ENCODE measurements at regions not wholly inside any gene's neighbourhood (a gene's known extent, or its start where the extent isn't known, plus 50 kb on each side); places are given as distances from the start of the nearest gene placed in this dataset.

DNA sequence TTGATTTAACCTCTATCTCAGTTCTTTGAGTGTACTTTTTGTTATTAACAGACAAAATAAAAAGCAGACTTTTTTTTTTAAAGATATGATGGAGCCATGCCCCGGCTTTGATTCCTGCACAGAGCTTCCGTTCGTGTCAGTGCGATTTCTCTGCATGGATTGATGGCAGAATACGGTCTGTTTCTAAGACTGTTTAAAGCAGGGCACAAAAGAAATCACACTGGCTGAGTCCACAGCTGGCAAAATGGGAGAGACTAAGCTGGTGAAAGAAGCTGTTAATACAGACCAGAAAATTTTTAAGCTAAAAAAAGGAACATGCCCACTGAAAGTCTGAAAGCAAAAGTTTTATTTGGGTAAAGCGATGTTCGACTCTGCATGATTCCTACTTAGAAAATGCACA lies 501.4 kb upstream of the WWC1 start:
- DNase-seq (ENCODE audit: low read depth) = no peak

DNA sequence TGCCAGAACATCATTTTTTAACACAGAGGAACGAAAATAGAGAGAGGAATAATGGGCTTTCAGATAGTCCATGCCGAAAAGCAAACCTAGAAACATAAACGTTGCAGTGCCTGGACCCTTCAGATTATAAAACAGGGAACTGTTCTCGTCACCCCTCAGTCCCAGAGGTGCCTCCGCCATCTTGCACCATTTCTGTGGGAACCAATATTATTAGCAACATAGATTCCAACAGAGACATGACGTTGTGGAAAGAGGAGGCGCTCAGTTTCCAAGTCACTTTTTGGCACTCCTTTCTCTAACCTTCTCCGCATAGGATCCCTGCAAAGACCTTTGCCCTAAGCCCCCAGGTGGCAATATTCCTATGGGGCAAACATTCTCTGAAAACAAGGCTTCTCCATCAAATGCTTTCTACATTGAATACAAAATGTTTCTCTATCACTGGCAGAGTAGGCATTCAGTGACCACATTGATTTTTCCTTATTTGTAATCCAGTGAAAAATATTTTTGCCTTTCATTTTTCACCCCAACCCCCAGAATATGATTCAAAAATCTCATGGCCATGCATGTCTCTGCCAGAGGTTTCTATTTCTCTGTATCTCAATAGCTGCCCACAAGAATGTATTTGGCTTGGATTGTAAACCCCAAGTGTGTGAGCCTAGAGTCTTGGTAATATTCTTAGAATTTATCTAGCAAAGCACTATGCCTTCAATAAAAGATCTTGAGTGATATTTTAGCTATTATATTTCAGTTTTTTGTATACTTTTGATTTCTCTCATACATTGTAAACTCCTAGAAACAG lies 500.8 kb upstream of the WWC1 start:
- DNase-seq (ENCODE audit: low read depth) = no peak

DNA sequence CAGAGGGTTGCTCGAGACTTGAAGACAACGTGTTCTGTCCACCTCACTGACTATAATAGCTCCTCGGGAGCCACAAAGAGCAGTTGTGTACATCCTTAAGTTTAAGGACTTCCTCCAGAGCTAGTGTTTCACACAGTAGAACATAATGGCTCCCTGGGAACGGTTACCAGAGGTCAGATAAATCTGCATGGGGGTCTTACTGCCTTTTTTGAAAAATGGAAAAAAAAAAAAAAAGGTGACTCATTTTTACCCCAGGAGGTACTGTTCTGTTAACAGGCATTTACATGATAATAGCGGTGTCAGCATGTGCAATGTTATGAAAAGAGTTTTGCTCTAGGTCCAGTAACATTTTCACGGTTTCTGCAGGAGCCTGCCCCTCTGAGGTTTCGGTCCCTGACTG lies 498.9 kb upstream of the WWC1 start:
- DNase-seq (ENCODE audit: low read depth) = no peak

DNA sequence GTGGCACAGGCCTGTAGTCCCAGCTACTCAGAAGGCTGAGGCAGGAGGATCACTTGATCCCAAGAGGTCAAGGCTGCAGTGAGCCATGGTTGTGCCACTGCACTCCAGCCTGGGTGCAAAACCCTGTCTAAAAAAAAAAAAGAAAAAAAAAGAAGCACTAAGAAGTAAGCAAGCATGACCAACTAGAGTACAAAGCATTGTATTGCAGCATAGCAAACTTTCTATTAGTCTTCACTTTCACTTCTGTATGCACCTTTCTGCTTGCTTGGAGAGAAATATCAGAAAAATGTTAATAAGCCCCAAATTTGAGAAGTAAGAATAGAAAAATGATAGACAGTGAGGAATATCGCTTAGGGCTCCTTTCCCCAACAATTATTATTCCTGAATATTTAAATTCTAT lies 497.7 kb upstream of the WWC1 start:
- no peak for DNase-seq (ENCODE audit: low read depth)

DNA sequence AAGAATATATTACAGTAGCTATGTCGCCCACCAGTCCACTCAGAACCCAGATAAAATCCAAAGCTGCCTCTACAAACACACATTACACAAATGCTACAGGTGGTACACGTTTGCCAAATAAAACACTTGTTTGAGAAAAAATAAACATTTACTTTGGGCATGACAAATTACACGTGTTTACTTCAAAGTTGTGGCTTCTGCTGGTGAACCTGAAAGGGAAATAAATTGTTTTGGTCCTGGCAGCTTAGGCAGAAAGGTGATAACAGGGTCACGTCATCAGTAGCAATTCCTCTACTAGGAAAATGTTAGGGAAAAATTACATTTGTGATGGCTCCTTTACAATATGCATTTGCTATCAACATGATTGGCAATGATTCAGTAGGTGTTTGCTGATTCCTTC lies 497.3 kb upstream of the WWC1 start:
- DNase-seq (ENCODE audit: low read depth) = no peak

DNA sequence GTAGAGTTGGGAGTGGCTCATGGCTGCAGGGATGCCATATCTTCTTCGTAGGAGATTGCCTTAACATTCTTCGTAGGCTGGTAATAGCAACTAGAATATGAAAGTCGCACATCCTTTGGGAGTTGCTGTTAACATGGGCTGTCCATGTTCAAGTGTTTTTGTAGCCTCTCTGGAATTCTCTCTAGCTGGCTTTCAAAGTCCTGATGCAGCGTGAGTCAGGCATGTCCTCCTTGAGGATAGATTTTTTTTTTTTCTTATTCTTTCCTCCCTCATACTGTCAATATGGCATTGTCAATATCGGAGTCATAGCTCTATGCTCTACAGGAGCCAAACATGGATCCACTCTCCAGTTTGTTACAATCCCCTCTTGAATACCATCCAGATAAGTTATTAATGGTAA lies 494.8 kb upstream of the WWC1 start:
- no peak for DNase-seq (ENCODE audit: low read depth)

DNA sequence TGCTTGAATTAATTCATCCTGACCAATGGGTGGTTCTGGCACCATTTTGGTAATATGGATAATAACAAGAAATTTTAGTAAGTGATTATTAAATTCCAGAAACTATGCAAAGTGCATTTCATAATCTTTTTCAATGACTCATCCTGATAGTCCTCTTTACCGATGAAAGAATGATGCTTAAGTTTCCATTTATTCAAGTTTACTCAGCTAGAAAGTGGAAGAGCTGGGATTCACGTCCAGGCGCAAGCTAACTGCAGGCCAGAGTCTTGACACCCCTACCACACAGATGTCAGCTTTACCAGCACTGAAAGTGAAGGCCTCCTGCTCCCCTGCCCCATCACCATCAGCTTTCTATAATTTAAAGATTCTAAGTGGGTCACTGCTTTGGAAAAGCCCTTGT lies 493.5 kb upstream of the WWC1 start:
- DNase-seq (ENCODE audit: low read depth) = no peak

DNA sequence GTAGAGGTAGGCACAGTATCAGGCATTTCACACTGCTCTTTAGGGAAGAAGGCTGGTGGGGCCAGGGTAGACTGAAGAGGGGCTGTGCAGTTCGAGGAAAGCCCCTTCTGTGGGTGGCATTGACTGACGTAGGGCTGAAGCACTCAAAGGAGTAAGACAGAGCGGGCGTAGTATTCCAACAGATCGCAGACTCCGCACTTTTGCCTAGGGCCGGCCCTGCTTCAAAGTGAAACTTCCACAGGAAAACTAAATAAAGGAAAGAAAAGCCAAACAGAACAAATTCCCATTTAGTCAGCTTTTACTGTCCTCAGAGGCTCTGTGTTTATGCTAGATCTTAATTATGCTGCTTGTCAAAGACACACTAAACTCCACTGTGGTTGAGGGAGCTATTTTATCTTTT lies 493.0 kb upstream of the WWC1 start:
- DNase-seq (ENCODE audit: low read depth) = no peak

DNA sequence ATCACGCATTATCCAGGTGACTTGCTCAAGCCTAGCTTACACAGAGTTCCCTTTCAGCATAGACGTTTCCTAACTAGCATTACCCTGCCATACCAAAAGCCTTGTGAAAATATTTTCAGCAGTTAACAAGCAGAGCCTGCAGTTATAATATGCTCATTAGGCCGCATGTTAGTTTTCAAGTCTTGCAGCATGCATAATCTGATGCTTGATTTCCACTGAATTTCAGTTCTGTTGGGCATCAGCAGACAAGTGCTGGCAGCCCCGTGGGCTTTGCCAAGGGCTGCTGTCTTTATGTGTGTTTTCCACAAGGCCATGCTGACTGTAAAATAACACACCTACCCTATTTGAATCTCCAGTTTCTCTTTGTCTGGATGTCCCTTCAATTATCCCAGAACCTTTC lies 491.0 kb upstream of the WWC1 start:
- DNase-seq (ENCODE audit: low read depth) = no peak

DNA sequence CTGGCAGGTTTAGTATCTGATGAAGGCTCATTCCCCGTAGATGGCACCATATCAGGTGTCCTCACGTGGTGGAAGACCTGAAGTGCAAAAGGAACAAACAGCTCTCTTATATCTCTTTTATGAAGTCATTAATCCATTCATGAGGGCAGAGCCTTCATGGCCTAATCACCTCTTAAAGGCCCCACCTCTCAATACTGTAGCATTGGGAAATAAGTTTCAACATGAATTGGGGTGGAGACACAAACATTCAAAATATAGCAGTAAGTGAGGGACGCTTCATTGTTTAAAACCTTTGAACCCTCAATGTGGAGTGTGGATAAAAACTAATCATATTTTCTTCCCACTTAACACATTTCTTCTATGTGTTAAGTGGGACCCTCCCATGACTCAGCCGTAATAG lies 489.4 kb upstream of the WWC1 start:
- DNase-seq (ENCODE audit: low read depth) = no peak

DNA sequence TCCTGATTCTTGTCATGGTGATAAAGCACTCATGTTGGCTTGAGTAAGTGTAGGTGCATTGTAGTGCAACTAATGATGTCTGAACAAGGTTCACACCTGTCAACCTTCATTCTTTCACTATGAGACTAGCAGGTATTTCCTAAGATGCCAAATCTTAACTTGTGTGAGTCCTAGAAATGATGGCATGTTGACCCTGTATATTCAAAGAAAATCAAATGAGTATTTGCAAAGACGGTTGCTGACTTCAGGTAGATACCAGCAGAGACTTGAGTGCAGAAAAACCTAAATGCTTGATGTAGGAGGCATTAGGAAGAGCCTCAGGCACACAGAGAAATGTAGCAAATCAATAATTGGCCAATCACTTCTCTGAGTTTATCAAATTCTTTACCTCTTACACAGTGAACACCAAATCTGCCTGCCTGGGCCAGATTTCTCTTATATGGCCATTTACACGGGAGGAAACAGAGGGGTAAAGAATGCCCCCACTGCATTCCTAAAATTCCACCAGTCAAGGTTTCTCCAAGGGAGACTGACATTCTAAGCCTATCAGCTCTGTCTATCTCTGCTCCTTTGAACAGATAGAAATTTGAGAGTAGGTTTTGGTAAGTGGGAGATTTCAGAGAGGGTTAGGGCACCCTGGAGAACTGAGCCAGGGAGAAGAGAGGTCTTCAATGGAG lies 488.6 kb upstream of the WWC1 start:
- DNase-seq (ENCODE audit: low read depth) = no peak

DNA sequence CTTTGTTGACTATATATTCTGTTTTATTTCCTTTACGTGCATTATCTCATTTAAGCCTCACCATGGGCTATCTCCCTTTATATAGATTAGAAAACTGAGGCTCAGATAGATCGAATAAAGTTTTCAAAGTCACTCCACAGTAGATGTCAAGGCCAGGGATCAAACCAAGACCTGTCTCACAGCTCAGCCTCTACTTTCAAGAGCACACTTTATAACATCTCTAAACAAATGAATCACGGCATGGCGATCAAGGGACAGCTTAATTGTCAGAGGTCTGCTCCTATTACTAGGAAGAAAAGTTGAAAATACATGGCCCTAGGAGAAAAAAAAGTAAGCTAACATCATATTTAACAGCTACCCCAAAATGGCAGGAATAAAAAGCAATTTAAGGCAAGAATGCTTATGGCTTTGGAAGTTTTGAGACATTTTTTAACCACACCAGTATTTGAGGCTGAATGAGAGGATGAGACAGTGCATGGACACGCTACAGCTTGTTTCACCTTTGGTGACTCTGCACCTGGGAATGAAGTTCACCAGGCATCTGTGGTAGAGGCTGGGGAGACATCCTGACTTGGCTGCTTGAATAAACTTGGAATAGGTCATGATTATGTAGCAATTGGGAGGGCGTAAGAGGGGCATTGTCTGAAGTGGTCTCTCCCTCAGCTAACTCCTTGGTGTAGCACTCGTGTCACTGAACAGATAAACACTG lies 486.8 kb upstream of the WWC1 start:
- DNase-seq (ENCODE audit: low read depth) = no peak

DNA sequence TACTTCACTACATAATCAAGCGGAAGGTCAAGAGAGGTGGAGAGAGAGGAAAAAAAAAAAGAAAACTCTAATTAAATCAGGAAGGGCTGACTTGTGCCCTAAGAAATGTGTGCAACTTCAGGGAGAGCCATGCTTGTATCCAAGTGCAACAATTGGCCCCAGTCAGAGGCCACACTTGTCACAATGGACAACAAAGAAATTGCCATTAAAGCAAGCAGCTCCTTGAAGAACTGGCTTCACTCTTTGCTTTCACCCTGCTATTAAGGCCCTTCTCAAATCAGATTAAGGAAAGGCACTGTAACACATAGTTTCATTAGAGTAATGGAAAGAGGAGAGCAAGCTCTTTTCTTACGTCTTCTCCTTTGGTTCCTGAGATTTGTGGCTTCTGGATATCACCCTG lies 480.9 kb upstream of the WWC1 start:
- DNase-seq (ENCODE audit: low read depth) = no peak

DNA sequence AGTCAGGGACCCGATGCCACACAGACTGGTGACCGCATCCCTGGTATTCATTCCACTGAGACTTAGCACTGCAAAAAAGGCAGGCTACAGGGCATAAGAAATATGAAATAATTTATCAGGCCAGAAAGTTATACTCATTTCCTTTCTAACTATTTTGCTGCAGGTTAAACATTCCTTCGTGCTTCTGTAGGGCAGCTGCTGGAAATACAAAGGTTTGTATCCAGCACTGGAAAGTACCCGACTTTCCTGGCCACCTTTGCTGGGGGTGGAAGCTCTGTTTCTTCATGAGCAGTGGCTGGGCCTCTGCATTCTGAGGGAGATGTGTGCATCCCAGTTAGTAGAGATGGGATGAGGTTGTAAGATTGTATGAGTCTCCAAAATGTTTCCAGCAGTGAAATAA lies 478.6 kb upstream of the WWC1 start:
- DNase-seq (ENCODE audit: low read depth) = no peak

DNA sequence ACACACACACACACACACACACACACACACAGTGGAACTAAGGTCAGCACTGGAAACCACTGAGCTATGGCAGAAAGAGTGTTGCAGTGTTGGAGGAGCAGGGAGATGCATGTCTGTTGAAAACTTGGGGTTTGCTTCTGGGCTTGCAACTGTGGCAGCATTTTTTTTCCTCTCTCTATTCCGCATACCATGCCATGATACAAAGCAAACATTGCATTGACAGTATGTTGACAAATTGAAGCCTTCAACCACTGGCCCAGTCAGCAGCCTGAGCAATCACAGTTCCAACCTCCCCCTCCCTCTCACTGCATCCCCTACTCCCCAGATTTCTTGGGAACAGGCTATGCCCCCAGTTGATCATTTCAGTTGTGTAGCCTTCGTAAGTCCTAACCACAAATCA lies 478.1 kb upstream of the WWC1 start:
- no peak for DNase-seq (ENCODE audit: low read depth)

DNA sequence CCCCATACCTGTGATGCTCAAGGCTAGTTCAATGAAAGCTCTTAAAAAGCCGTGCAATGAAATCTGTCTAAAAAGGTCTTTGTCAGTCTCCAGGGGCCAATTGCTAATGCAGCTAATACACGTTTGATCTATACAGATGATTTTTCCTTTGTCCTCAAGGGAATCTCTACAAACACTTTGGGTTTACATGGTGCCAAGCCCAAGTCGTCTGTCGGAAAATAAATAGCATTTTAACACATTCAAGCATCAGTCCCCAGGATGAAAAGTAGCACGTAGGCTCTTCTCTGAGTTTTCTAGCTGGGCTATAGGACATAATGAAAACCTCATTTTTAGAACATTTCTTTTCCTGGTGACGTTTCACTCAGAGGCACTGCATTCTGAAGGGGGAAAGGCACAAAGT lies 477.4 kb upstream of the WWC1 start:
- no peak for DNase-seq (ENCODE audit: low read depth)

DNA sequence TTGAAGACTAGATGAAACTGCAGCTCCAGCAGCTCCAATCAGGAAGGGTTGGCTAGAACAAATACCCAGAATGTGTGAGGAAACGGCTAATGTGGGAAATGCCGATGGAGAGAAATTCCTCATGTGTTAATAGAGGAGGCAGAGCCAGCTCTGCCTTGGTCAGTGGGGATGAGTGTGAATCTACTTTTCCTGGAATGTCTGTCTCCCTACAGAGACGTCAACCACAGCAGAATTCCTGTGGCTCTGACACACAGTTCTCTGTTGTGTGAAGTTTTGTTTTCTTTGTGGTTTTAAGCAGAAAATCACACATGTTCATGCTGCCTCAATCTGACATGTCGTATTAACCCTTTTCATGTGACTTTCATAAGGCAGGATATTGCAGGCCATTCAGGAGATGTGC lies 476.6 kb upstream of the WWC1 start:
- peak; percentile 26 for DNase-seq (ENCODE audit: low read depth)

DNA sequence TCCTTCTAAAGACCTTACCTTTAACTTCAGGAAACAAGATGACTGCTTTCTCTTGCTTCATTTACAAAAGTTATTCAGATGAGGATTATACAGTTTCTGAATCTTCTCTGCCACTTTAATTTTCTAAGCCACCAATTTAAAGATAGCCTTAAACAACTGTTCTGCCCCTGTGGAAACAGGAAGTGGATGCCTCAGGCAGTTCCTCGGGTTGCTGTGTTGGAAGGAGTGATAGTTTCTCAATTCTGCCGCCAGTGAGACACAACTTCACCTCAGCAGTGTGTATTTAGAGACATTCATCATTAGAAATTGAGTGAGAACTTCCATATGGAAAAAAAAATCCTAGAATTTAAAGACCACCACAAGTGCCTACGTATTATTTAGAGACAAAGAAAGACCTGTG lies 475.1 kb upstream of the WWC1 start:
- no peak for DNase-seq (ENCODE audit: low read depth)

DNA sequence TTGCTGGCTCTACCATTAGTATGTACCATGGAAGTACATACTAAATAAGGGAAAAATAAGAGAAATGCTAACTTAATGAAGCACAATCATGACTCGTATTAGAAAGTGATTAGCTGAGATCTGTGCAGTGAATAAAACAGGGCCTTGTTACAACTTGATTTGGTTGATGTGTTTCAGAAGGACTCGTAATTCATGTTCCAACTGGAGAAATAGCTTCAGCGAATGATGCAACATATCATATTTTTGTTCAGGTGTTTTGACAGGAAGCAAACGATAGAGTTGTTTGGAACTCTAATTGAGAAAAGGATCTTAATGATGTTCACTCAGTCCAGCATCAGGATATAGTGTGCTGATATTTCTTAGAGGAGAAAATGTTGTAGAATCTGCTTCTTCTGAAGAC lies 474.6 kb upstream of the WWC1 start:
- DNase-seq (ENCODE audit: low read depth) = no peak

DNA sequence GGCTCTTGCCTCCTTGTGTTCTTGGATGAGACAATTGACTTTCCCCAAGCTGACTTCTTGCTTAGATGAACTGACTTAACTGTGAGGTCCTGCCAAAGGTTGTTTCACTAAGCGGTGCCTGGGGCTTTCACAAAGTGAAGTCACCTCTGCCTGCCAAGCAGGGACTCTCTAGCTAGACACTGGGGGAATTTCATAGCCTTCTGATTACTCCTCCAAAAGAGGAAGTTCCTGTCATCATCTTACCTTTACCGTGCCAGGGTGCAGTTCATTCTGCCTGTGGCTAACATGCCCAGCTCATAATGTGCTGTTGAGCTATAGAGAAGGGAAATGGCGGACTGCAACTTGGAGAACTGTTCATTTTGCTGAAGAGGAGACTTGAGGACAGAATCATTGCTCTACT lies 472.0 kb upstream of the WWC1 start:
- no peak for DNase-seq (ENCODE audit: low read depth)

DNA sequence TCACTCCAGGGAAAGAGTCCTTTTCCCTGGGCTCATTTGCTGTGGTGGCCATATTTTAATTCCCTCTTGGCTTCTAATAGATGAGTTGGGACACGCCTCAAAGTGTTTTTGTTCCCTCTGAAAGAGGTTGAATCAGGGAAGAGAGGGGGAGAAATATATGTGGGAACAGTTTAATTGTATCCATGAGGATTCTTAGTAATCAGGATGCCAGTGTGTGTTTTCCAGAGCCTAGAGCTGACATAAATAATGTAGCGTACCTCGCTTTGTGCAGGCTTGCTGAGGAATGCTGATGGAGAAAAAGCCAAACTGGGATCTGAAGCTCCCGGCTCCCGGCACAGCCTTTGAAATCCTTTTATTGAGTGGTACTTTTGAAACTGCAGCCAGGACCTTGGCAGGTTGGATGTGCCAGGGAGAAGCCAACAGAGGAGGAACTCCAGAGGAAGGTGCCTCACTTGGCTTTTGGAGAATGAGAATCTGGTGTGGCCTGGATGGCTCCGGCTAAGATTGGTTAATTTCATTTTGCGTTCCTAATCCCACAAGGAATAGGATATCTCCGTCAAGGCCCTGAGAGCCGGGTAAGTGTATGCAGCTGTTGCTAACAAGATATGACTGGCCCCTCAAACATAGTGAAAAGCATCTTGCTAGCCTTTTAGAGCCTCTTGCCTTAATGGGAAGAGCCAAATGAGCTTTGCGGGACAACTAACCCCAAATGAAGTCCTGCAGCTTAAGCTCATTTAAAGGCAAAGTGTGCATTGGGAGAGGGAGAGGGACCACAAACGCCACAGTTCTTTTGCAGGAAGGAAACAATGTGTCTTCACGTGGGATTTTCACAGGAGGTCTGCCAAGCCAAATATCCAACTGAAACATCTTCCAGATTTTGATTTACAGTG lies 471.1 kb upstream of the WWC1 start:
- no peak for DNase-seq (ENCODE audit: low read depth)

DNA sequence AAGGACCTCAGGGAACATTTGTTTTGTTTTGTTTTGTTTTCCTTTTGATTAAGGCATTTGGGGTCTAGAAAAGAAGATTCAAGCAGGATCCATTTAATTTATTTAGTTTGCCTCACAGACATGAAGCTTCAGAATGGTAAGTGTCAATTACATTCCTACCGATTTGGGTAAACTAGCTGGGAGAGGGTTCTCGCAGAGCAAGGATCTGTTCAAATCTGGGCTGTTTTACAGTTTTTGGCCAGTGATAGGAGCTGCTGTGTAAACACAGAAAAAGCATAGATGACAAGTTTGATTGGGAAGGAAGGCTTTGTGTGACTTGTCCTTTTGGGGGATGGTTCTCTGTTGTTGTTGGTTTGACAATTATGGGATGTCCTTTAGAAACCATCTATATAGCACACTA lies 470.3 kb upstream of the WWC1 start:
- no peak for DNase-seq (ENCODE audit: low read depth)

Measured in fibroblast of gingiva (primary cell).